Mesothelial cell of epicardium (in vitro differentiated cells): ENCODE measurements at regions not wholly inside any gene's neighbourhood (a gene's known extent, or its start where the extent isn't known, plus 50 kb on each side); places are given as distances from the start of the nearest gene placed in this dataset.

Source experiments
- DNase-seq, 2 experiments: peaks; one replicate each; pipeline ENCODE4 v3.0.0; 2021; ENCODE audit warnings: low spot score in 2 of 2; ENCODE audit not compliant: unreplicated experiment in 2 of 2
- H3K27ac Mint-ChIP-seq: 2 replicates; pipeline ENCODE4 v1.8.0; 2021; ENCODE audit warnings: mixed read lengths
- H3K27me3 Mint-ChIP-seq: 2 replicates; pipeline ENCODE4 v1.8.0; 2021; ENCODE audit warnings: low read depth, mixed read lengths
- H3K36me3 Mint-ChIP-seq: 2 replicates; pipeline ENCODE4 v1.8.0; 2021; ENCODE audit warnings: mixed read lengths
- H3K4me1 Mint-ChIP-seq: 2 replicates; pipeline ENCODE4 v1.8.0; 2021; ENCODE audit warnings: mixed read lengths
- H3K4me3 Mint-ChIP-seq: 2 replicates; pipeline ENCODE4 v1.8.0; 2021; ENCODE audit warnings: mild to moderate bottlenecking, moderate library complexity, mixed read lengths
- H3K9me3 Mint-ChIP-seq: 2 replicates; pipeline ENCODE4 v1.8.0; 2021; ENCODE audit warnings: mixed read lengths
- CTCF ChIP-seq: fragments of 200-600 bp; sonication (generic); IDR thresholded peaks from one replicate; pipeline ENCODE4 v1.5.0; 2021; ENCODE audit warnings: antibody characterized with exemption; ENCODE audit not compliant: unreplicated experiment

- peaks cover 30% of the 10 kb centered on the region for H3K9me3 Mint-ChIP-seq
- no peak for TF ChIP-seq CTCF
- peaks cover 5% of the 10 kb centered on the region for H3K36me3 Mint-ChIP-seq
- H3K27ac Mint-ChIP-seq: no peak overlapping the region
- H3K27me3 Mint-ChIP-seq: no peaks in the 10 kb centered on the region
- H3K4me1 Mint-ChIP-seq: peaks cover 2% of the 10 kb centered on the region
- no peak overlapping the region for H3K4me3 Mint-ChIP-seq
- no peak for DNase-seq
Observed at GRCh38 chr1:229048896-229049295, 222.0 kb upstream of the RAB4A start.

- H3K36me3 Mint-ChIP-seq: peaks cover 3% of the 10 kb centered on the region
- no peak overlapping the region for H3K27ac Mint-ChIP-seq
- H3K4me3 Mint-ChIP-seq: no peak overlapping the region
- no peak for TF ChIP-seq CTCF
- peaks cover 15% of the 10 kb centered on the region for H3K9me3 Mint-ChIP-seq
- H3K27me3 Mint-ChIP-seq: no peaks in the 10 kb centered on the region
- peaks cover 22% of the 10 kb centered on the region for H3K4me1 Mint-ChIP-seq
- DNase-seq: no peak
Observed at GRCh38 chr1:229056046-229056445, 214.9 kb upstream of the RAB4A start.

DNA sequence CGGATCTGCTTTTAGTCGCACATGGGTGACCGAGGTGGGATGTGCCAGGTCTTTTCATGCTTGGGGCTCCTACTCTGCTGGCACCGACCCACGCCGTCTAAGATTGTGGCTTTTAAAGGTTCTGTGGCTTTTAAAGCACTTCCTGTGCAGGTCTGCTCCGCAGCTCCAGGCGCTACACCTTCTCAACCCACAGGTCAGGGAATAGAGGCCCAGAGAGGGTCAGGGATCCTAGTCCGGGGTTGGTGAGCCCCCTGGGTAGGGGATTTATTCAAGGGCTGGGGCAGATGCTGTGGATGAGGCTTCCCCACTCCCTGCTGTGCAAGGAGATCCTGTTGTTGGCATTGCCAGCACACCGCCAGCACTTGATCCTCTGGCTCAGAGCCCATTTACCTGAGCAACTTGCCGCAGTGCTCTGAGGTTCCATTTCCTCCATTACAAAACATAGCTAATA, 212.8 kb upstream of the RAB4A start:
- H3K27ac Mint-ChIP-seq: no peak overlapping the region
- H3K27me3 Mint-ChIP-seq: no peaks in the 10 kb centered on the region
- no peaks in the 10 kb centered on the region for H3K36me3 Mint-ChIP-seq
- no peak overlapping the region for H3K4me3 Mint-ChIP-seq
- H3K9me3 Mint-ChIP-seq: peaks cover 2% of the 10 kb centered on the region
- DNase-seq: no peak
- peaks cover 29% of the 10 kb centered on the region for H3K4me1 Mint-ChIP-seq
- no peak for TF ChIP-seq CTCF

GRCh38 chr1:229058729-229059128, 212.2 kb upstream of the RAB4A start:
- no peak for TF ChIP-seq CTCF
- Mint-ChIP-seq H3K27ac (peak overlapping the region; percentile 75), H3K4me1 (peaks cover 31% of the 10 kb centered on the region), H3K9me3 (no peaks in the 10 kb centered on the region), H3K27me3 (no peaks in the 10 kb centered on the region), H3K36me3 (no peaks in the 10 kb centered on the region), H3K4me3 (no peak overlapping the region)
- no peak for DNase-seq

- Mint-ChIP-seq H3K4me3 (no peak overlapping the region), H3K9me3 (no peaks in the 10 kb centered on the region), H3K4me1 (peaks cover 34% of the 10 kb centered on the region), H3K27me3 (no peaks in the 10 kb centered on the region), H3K27ac (peak overlapping the region; percentile 59), H3K36me3 (no peaks in the 10 kb centered on the region)
- DNase-seq: no peak
- no peak for TF ChIP-seq CTCF
Observed at GRCh38 chr1:229059671-229060539, 211.0 kb upstream of the RAB4A start.
